H9 (cell line): ENCODE measurements at regions not wholly inside any gene's neighbourhood (a gene's known extent, or its start where the extent isn't known, plus 50 kb on each side); places are given as distances from the start of the nearest gene placed in this dataset.

Experiments
- DNase-seq: peaks from one replicate; pipeline ENCODE4 v3.0.0-alpha.2; 2017
- H2AFZ ChIP-seq: one replicate; pipeline ENCODE4 v1.6.1; 2013; ENCODE audit warnings: mild to moderate bottlenecking, low read length, control low read depth, moderate library complexity
- H2AK5ac ChIP-seq: 2 replicates; pipeline ENCODE4 v1.6.1; 2013; ENCODE audit warnings: low read length, control low read depth, mixed read lengths; ENCODE audit not compliant: insufficient read length
- H2BK120ac ChIP-seq: one replicate; pipeline ENCODE4 v1.6.1; 2013; ENCODE audit warnings: low read depth, mild to moderate bottlenecking, low read length, control low read depth, inconsistent platforms; ENCODE audit not compliant: poor library complexity, severe bottlenecking
- H2BK12ac ChIP-seq: 2 replicates; pipeline ENCODE4 v1.6.1; 2013; ENCODE audit warnings: low read length, control low read depth, mixed read lengths, low read depth; ENCODE audit not compliant: insufficient read length
- H2BK15ac ChIP-seq: 2 replicates; pipeline ENCODE4 v1.6.1; 2013; ENCODE audit warnings: low read depth, low read length, control low read depth
- H2BK20ac ChIP-seq: one replicate; pipeline ENCODE4 v1.6.1; 2013; ENCODE audit warnings: low read depth, mild to moderate bottlenecking, low read length, control low read depth, inconsistent platforms; ENCODE audit not compliant: poor library complexity, severe bottlenecking
- H2BK5ac ChIP-seq: 2 replicates; pipeline ENCODE4 v1.6.1; 2013; ENCODE audit warnings: low read length, control low read depth, mixed read lengths; ENCODE audit not compliant: insufficient read length
- H3K14ac ChIP-seq: 2 replicates; pipeline ENCODE4 v1.6.1; 2013; ENCODE audit warnings: low read length, control low read depth; ENCODE audit not compliant: insufficient read depth
- H3K18ac ChIP-seq: 2 replicates; pipeline ENCODE4 v1.6.1; 2013; ENCODE audit warnings: low read depth, mild to moderate bottlenecking, mixed read lengths, low read length, control low read depth; ENCODE audit not compliant: insufficient read length
- H3K23ac ChIP-seq: 2 replicates; pipeline ENCODE4 v1.6.1; 2013; ENCODE audit warnings: low read length, control low read depth, mixed read lengths, low read depth; ENCODE audit not compliant: insufficient read length
- H3K23me2 ChIP-seq: 2 replicates; pipeline ENCODE4 v1.6.1; 2013; ENCODE audit warnings: low read depth, mild to moderate bottlenecking, mixed read lengths, low read length, control low read depth; ENCODE audit not compliant: insufficient read length, poor library complexity, severe bottlenecking
- H3K27ac ChIP-seq: 2 replicates; pipeline ENCODE4 v1.5.1; 2013; ENCODE audit warnings: low read length, control low read depth, mixed read lengths, low read depth; ENCODE audit not compliant: insufficient read length
- H3K27me3 ChIP-seq: 2 replicates; pipeline ENCODE4 v1.6.1; 2013; ENCODE audit warnings: low read length, control low read depth, inconsistent platforms; ENCODE audit not compliant: insufficient read depth
- H3K4ac ChIP-seq: 2 replicates; pipeline ENCODE4 v1.6.1; 2013; ENCODE audit warnings: low read depth, mild to moderate bottlenecking, control low read depth, inconsistent platforms, low read length, moderate library complexity
- H3K4me1 ChIP-seq: 2 replicates; pipeline ENCODE4 v1.6.1; 2013; ENCODE audit warnings: low read length, control low read depth, inconsistent platforms; ENCODE audit not compliant: insufficient read depth
- H3K4me2 ChIP-seq: 2 replicates; pipeline ENCODE4 v1.6.1; 2013; ENCODE audit warnings: low read length, control low read depth, mixed read lengths; ENCODE audit not compliant: insufficient read length, insufficient read depth
- H3K56ac ChIP-seq: 2 replicates; pipeline ENCODE4 v1.6.1; 2013; ENCODE audit warnings: low read depth, mild to moderate bottlenecking, mixed read lengths, low read length, control low read depth; ENCODE audit not compliant: insufficient read length
- H3K79me1 ChIP-seq: 2 replicates; pipeline ENCODE4 v1.6.1; 2013; ENCODE audit warnings: low read depth, mild to moderate bottlenecking, moderate library complexity, low read length, control low read depth, inconsistent platforms; ENCODE audit not compliant: insufficient read depth, poor library complexity, severe bottlenecking
- H3K79me2 ChIP-seq: 2 replicates; pipeline ENCODE4 v1.6.1; 2013; ENCODE audit warnings: low read length, control low read depth, inconsistent platforms; ENCODE audit not compliant: insufficient read depth
- H3K9ac ChIP-seq: 2 replicates; pipeline ENCODE4 v1.6.1; 2013; ENCODE audit warnings: low read length, control low read depth, mixed read lengths; ENCODE audit not compliant: insufficient read length; ENCODE audit errors: extremely low read depth
- H3K9me3 ChIP-seq: one replicate; pipeline ENCODE4 v1.6.1; 2013; ENCODE audit warnings: low read depth, low read length, inconsistent platforms; ENCODE audit not compliant: control insufficient read depth
- H3T11ph ChIP-seq: one replicate; pipeline ENCODE4 v1.6.1; 2013; ENCODE audit warnings: mild to moderate bottlenecking, low read length, control low read depth, inconsistent platforms
- H4K20me1 ChIP-seq: one replicate; pipeline ENCODE4 v1.6.1; 2013; ENCODE audit not compliant: control insufficient read depth, insufficient read length, insufficient read depth
- H4K5ac ChIP-seq: 2 replicates; pipeline ENCODE4 v1.6.1; 2013; ENCODE audit warnings: low read depth, mild to moderate bottlenecking, mixed read lengths, low read length, control low read depth; ENCODE audit not compliant: insufficient read length
- H4K8ac ChIP-seq: replicated peaks from 2 replicates; pipeline ENCODE4 v1.6.1; 2013; ENCODE audit warnings: low read length, control low read depth, mixed read lengths, low read depth; ENCODE audit not compliant: insufficient read length
- H4K91ac ChIP-seq: 2 replicates; pipeline ENCODE4 v1.6.1; 2013; ENCODE audit warnings: low read depth, mild to moderate bottlenecking, moderate library complexity, mixed read lengths, low read length, control low read depth; ENCODE audit not compliant: insufficient read length
- H3K27ac Mint-ChIP-seq, 3 experiments: 2 replicates in 2 of 3; 3 replicates in 1 of 3; pipeline ENCODE4 v1.8.0; 2020 to 2021; ENCODE audit warnings: mixed read lengths in 3 of 3, mild to moderate bottlenecking in 1 of 3, moderate library complexity in 1 of 3
- H3K27me3 Mint-ChIP-seq: 2 replicates; pipeline ENCODE4 v1.8.0; 2021; ENCODE audit warnings: low read depth, mild to moderate bottlenecking, moderate library complexity, mixed read lengths
- H3K36me3 Mint-ChIP-seq, 3 experiments: 2 replicates in 2 of 3; 3 replicates in 1 of 3; pipeline ENCODE4 v1.8.0; 2020 to 2021; ENCODE audit warnings: low read depth in 3 of 3, mixed read lengths in 3 of 3; ENCODE audit not compliant: insufficient read depth in 1 of 3
- H3K4me1 Mint-ChIP-seq, 2 experiments: 2 replicates each; pipeline ENCODE4 v1.8.0; 2020; ENCODE audit warnings: mixed read lengths in 2 of 2
- H3K4me3 Mint-ChIP-seq, 2 experiments: 2 replicates in 1 of 2; 3 replicates in 1 of 2; pipeline ENCODE4 v1.8.0; 2020 to 2021; ENCODE audit warnings: mild to moderate bottlenecking in 2 of 2, mixed read lengths in 2 of 2, moderate library complexity in 1 of 2
- H3K9me3 Mint-ChIP-seq, 2 experiments: 2 replicates in 1 of 2; 3 replicates in 1 of 2; pipeline ENCODE4 v1.8.0; 2020; ENCODE audit warnings: mild to moderate bottlenecking in 2 of 2, mixed read lengths in 2 of 2, moderate library complexity in 1 of 2
- WGBS: extraction: QIAGEN DNeasy Blood & Tissue Kit; methylation state at CpG from one replicate; pipeline ENCODE4 v1.1.7; 2013; ENCODE audit warnings: missing lambda C conversion rate, low lambda C conversion rate, mixed read lengths; ENCODE audit not compliant: insufficient read length; ENCODE audit errors: extremely low coverage; 5-methylcytosine and 5-hydroxymethylcytosine counted together
- TF ChIP-seq, protein P1 (sequence below): fragments of 200-600 bp; sonication (generic); conservative IDR thresholded peaks from 3 replicates; pipeline ENCODE4 v1.8.0; 2021; ENCODE audit warnings: antibody characterized with exemption, mild to moderate bottlenecking

DNA sequence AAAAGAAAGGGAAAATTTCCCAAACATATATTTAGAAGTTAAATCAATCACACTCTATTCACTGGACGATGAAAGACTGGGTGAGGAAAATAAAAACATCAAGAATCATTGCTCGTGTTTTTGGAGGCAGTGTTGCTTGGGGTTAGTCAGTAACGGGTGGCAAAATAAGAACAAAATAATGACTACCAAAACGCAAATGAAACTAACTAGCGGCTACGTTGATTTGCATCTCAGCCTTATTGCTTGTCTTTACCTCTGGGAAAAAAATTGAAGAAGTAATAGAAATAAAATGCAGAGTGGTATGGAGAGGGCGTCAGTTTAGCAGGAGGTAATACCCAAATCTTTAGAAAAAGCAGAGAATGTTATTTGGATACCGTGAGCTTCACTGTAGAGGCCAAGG lies 86.4 kb upstream of the SORBS2 start:
- H3K79me1 ChIP-seq: no peaks in the 10 kb centered on the region
- H3K27me3 Mint-ChIP-seq: peaks cover 1% of the 10 kb centered on the region; the same call in 1 of the 2 replicates

More for the DNA sequence above, 86.4 kb upstream of the SORBS2 start:
- no peak overlapping the region for H3K14ac ChIP-seq
- TF ChIP-seq, protein P1, sequence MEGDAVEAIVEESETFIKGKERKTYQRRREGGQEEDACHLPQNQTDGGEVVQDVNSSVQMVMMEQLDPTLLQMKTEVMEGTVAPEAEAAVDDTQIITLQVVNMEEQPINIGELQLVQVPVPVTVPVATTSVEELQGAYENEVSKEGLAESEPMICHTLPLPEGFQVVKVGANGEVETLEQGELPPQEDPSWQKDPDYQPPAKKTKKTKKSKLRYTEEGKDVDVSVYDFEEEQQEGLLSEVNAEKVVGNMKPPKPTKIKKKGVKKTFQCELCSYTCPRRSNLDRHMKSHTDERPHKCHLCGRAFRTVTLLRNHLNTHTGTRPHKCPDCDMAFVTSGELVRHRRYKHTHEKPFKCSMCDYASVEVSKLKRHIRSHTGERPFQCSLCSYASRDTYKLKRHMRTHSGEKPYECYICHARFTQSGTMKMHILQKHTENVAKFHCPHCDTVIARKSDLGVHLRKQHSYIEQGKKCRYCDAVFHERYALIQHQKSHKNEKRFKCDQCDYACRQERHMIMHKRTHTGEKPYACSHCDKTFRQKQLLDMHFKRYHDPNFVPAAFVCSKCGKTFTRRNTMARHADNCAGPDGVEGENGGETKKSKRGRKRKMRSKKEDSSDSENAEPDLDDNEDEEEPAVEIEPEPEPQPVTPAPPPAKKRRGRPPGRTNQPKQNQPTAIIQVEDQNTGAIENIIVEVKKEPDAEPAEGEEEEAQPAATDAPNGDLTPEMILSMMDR: no peak
- H2BK15ac ChIP-seq: no peak overlapping the region
- H2BK20ac ChIP-seq: no peak overlapping the region
- no peak overlapping the region for H3K9ac ChIP-seq
- no peak overlapping the region for H3K27ac ChIP-seq
- peaks cover 22 to 25% of the 10 kb centered on the region in 2 experiments for H3K4me1 Mint-ChIP-seq
- H3K79me2 ChIP-seq: no peaks in the 10 kb centered on the region
- no peak overlapping the region for H2AFZ ChIP-seq
- no peak overlapping the region for H3K4ac ChIP-seq
- no peak overlapping the region for H3K4me2 ChIP-seq
- H3K4me1 ChIP-seq: no peaks in the 10 kb centered on the region
- H3K23ac ChIP-seq: no peak overlapping the region
- no peak overlapping the region for H3K18ac ChIP-seq
- no peak overlapping the region for H3K27ac Mint-ChIP-seq
- H2BK5ac ChIP-seq: no peak overlapping the region
- peaks cover 2 to 14% (median 9%) of the 10 kb centered on the region in 3 experiments for H3K36me3 Mint-ChIP-seq
- H4K8ac ChIP-seq: no peak overlapping the region
- peaks cover 7 to 12% of the 10 kb centered on the region in 2 experiments for H3K9me3 Mint-ChIP-seq
- no peak overlapping the region for H3K56ac ChIP-seq
- H4K20me1 ChIP-seq: no peaks in the 10 kb centered on the region
- no peak overlapping the region for H2BK12ac ChIP-seq
- H3K9me3 ChIP-seq: no peaks in the 10 kb centered on the region
- H2AK5ac ChIP-seq: no peak overlapping the region
- no peak overlapping the region for H3K4me3 Mint-ChIP-seq
- H3K23me2 ChIP-seq: no peaks in the 10 kb centered on the region
- H4K91ac ChIP-seq: no peak overlapping the region
- no peak for DNase-seq
- WGBS: no CpG with 5 or more reads among the region's 8 CpGs
- H3K27me3 ChIP-seq: no peaks in the 10 kb centered on the region
- H4K5ac ChIP-seq: no peak overlapping the region
- H3T11ph ChIP-seq: no peak overlapping the region
- no peak overlapping the region for H2BK120ac ChIP-seq
